GM12873 (cell line): ENCODE measurements at regions not wholly inside any gene's neighbourhood (a gene's known extent, or its start where the extent isn't known, plus 50 kb on each side); places are given as distances from the start of the nearest gene placed in this dataset.

Experiments used
- CTCF ChIP-seq: IDR thresholded peaks from 2 replicates; pipeline ENCODE4 v1.5.1; 2012; ENCODE audit warnings: low read depth, mild to moderate bottlenecking, moderate library complexity, low read length, control low read depth; ENCODE audit not compliant: insufficient read depth; ENCODE audit errors: missing control alignments

GRCh38 chr18:10391506-10391905 lies 62.9 kb upstream of the APCDD1 start:
- TF ChIP-seq CTCF: no peak

- TF ChIP-seq CTCF: no peak
These were observed 57.4 kb upstream of the APCDD1 start for GRCh38 chr18:10397004-10397403.

DNA sequence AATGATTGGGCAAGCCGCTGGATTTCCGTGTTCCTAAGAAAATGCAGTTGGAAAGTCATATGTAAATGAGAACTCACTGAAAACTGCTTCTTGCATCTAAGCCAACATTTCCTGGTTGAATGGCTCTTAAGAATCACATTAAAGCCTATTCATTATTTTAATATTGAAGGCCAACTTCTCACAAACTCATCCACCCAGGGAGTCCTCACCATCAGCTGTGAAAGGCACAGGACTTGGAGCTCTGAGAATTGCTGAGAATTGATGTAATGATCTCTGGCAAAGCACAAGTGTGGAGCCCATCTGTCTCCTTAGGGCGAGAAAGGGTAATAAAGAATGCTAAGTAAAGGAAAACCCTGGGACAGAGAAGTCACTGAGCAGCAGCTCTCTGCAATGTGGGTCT lies 55.9 kb upstream of the APCDD1 start:
- TF ChIP-seq CTCF: no peak

GRCh38 chr18:10399465-10399864 lies 55.0 kb upstream of the APCDD1 start:
- no peak for TF ChIP-seq CTCF

DNA sequence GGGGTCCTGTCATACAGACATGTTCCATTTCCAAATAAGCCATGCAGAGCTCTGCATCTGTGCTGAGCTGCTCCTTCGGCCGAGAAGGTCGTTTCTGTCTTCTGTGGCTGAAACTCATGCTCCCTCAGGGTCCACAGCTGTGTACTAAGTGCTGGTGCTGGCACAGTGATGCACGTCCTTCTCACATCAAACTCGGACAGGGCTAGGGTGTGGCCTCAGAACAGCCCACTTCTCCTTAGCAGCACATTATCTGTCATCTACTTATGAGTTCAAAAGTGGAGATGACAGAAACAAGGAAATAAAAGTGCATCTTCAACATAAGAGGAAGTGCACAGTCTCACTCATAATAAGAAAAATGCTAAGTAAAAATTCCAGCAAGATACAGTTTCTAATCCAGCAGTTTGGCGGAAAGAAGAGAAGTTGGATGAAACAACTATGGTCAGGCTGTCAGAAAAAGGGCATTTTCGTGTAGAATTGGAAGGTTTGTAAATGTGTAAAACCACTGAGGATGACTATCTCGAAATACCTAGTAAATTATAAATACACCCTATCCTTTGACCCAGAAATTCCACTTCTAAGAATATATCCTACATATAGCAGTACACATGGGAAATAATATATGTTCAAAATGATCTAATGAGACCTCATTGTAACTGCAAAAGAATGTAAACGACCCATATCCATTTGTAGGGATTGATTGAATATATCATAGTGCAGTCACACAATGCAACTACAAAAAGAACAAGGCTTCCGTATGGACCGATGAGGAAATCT lies 53.7 kb upstream of the APCDD1 start:
- TF ChIP-seq CTCF: no peak

DNA sequence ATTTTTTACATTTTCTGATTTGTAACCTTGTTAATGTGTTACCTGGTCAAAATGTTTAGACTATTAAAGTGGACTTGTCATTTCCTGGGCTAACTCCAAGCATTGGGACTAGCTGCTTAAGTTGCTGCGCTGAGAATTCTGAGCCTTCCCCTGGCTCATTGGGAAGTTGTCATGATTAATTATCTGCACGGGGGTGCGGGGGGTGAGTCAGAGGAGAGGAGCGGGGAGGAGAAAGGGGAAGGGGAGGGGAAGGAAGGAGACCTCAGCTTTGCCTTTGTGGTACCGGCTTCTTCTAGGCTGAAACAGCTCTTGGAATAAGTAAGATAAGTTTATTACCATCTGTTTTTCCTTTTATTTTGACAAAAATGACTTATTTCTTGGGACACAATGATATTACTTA lies 52.9 kb upstream of the APCDD1 start:
- TF ChIP-seq CTCF: no peak

- TF ChIP-seq CTCF: no peak
These were observed 52.5 kb upstream of the APCDD1 start for GRCh38 chr18:10401930-10402329.
